Muscle layer of duodenum (tissue), 2 donors: ENCODE measurements at regions not wholly inside any gene's neighbourhood (a gene's known extent, or its start where the extent isn't known, plus 50 kb on each side); places are given as distances from the start of the nearest gene placed in this dataset.

Experiments
- H3K27ac ChIP-seq: one replicate; pipeline ENCODE4 v1.7.0; 2013; ENCODE audit warnings: mild to moderate bottlenecking, low read length
- H3K27me3 ChIP-seq: one replicate; pipeline ENCODE4 v1.7.0; 2013; ENCODE audit warnings: low read depth, mild to moderate bottlenecking, control low read depth, low read length
- H3K36me3 ChIP-seq, 2 donors: one replicate each; pipeline ENCODE4 v1.7.0; 2013; ENCODE audit warnings: low read length in 2 of 2, control low read depth in 1 of 2, mild to moderate bottlenecking in 1 of 2; ENCODE audit not compliant: insufficient read depth in 2 of 2, control insufficient read depth in 1 of 2
- H3K4me1 ChIP-seq, 2 donors: one replicate each; pipeline ENCODE4 v1.7.0; 2013; ENCODE audit warnings: low read length in 2 of 2, mild to moderate bottlenecking in 2 of 2, control low read depth in 1 of 2, moderate library complexity in 1 of 2; ENCODE audit not compliant: insufficient read depth in 2 of 2, control insufficient read depth in 1 of 2
- H3K4me3 ChIP-seq, 2 donors: one replicate each; pipeline ENCODE4 v1.7.0; 2013; ENCODE audit warnings: low read length in 2 of 2, low read depth in 1 of 2, mild to moderate bottlenecking in 1 of 2
- H3K9me3 ChIP-seq, 2 donors: one replicate each; pipeline ENCODE4 v1.7.0; 2013; ENCODE audit warnings: low read length in 2 of 2, control low read depth in 1 of 2, mild to moderate bottlenecking in 1 of 2; ENCODE audit not compliant: control insufficient read depth in 1 of 2
- donor health status: healthy.

DNA sequence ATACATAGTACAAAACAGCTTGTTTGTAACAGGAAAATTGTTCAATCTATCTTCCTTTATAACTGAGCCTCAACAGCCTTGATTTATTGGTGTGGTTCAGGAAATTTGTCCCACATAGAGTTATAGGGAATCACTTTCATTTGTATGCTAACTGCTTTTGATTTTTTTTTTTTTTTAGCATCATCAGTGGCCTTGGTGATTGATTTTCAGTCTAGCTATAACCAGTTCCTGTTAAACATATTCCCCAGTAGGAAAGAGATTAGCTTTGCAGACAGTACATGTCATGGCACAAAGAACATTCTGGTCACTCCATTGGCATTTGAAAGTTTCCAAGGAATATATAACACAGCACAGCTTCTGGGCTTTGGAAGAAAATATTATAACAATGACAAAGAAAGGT is 337.3 kb upstream of the TMPO start:
- Histone ChIP-seq H3K4me1 (no peaks in the 10 kb centered on the region), H3K4me3 (no peak overlapping the region), H3K27ac (no peak overlapping the region)

DNA sequence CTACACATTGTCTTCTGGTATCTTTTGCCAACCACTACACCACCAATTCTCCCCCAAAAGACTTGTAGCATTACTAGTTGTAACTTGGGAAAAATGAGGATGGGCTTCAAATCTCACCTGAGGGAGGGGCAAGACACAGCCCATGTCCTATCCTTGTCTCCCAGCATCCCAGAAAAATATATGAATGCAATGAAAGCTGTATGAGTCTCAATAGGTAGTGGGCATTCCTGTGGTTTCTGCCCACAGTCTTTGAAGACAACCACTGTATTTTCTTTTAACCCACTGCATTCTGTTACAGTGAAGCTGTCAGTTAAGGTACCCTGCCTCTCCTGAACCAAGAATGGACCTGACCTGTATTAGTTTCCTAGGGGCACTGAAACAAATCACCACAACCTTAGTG is 336.2 kb upstream of the TMPO start:
- Histone ChIP-seq H3K27ac (no peak overlapping the region), H3K36me3 (no peaks in the 10 kb centered on the region), H3K4me1 (no peaks in the 10 kb centered on the region), H3K27me3 (no peaks in the 10 kb centered on the region), H3K4me3 (no peak overlapping the region), H3K9me3 (no peaks in the 10 kb centered on the region)

More for the DNA sequence above, 337.3 kb upstream of the TMPO start:
- Histone ChIP-seq H3K9me3 (no peaks in the 10 kb centered on the region), H3K36me3 (no peaks in the 10 kb centered on the region), H3K27me3 (no peaks in the 10 kb centered on the region)

GRCh38 chr12:98180603-98181002 is 334.8 kb upstream of the TMPO start:
- Histone ChIP-seq H3K36me3 (no peaks in the 10 kb centered on the region), H3K4me1 (no peaks in the 10 kb centered on the region), H3K27ac (no peak overlapping the region), H3K27me3 (no peaks in the 10 kb centered on the region), H3K4me3 (no peak overlapping the region), H3K9me3 (no peaks in the 10 kb centered on the region)

DNA sequence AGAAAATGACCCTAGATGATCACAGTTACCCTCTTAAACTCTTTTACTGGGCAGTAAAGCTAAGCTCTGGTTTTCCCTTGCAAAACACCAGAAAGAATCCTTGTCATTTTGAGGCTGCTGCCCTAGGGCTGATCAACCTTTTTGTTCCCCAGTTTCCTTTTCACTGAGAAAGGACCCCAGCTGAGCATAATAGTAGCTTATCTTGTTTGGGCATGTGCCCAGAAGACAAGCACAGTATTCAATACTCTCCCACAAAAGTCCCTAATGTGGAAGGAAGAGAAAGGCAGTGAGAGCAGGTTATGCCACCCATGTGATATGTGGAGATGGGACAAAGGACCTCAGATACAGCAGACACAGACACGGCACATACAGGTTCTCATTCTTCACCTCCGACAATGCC is 332.6 kb upstream of the TMPO start:
- Histone ChIP-seq H3K36me3 (no peaks in the 10 kb centered on the region), H3K27me3 (no peaks in the 10 kb centered on the region), H3K4me1 (no peaks in the 10 kb centered on the region), H3K9me3 (no peaks in the 10 kb centered on the region), H3K27ac (no peak overlapping the region), H3K4me3 (no peak overlapping the region)

DNA sequence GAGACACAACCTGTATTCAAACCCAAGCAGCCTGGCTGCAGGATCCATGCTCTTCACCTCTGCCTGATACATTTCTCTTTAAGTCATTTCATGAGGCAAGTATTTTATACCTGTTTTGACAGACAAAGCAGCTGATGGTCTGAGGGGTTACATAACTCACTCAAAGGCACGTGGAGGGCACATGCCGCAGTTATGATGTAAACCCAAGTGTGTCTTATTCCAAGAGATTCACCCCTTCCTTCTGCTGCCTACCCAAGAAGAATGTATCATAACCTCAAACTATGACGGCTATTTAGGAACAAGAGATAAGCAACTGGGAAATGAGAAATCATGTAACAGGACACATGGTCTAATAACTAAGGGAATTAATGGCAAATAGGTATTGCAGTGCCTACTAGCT is 329.8 kb upstream of the TMPO start:
- Histone ChIP-seq H3K4me3 (no peak overlapping the region), H3K4me1 (no peaks in the 10 kb centered on the region), H3K27me3 (no peaks in the 10 kb centered on the region), H3K27ac (no peak overlapping the region), H3K9me3 (no peaks in the 10 kb centered on the region), H3K36me3 (no peaks in the 10 kb centered on the region)

- no peak overlapping the region for H3K27ac ChIP-seq
- no peaks in the 10 kb centered on the region for H3K4me1 ChIP-seq
- no peak overlapping the region for H3K4me3 ChIP-seq
- no peaks in the 10 kb centered on the region for H3K27me3 ChIP-seq
- H3K9me3 ChIP-seq = no peaks in the 10 kb centered on the region
- H3K36me3 ChIP-seq = no peaks in the 10 kb centered on the region
Measured at GRCh38 chr12:98188650-98189077, 326.7 kb upstream of the TMPO start.

- Histone ChIP-seq H3K4me1 (no peaks in the 10 kb centered on the region), H3K4me3 (no peak overlapping the region), H3K9me3 (no peaks in the 10 kb centered on the region), H3K27me3 (no peaks in the 10 kb centered on the region), H3K36me3 (no peaks in the 10 kb centered on the region), H3K27ac (no peak overlapping the region)
Measured at GRCh38 chr12:98194591-98194990, 320.8 kb upstream of the TMPO start.

GRCh38 chr12:98198261-98198982 is 317.0 kb upstream of the TMPO start:
- H3K9me3 ChIP-seq = no peaks in the 10 kb centered on the region
- no peaks in the 10 kb centered on the region for H3K36me3 ChIP-seq
- H3K4me1 ChIP-seq = no peaks in the 10 kb centered on the region
- no peaks in the 10 kb centered on the region for H3K27me3 ChIP-seq
- no peak overlapping the region for H3K4me3 ChIP-seq
- no peak overlapping the region for H3K27ac ChIP-seq

DNA sequence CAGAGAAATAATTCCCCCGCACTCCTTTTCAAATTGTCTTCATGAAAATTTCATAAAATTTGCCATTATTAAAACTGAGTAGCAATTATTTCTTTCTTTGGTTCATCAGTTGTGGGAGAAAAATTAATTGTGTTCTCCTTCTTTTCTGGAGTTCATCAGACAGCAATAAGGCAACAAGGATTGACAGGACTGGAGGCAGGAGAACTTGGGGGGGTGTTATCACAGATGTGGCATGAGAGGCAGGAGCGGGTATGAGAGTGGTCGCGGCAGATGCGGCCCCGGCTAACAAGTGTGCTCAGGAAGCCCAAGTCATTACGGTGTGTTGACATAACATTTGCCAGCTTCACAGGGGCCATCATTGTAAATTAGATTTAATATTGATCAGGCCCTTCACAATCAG is 306.6 kb upstream of the TMPO start:
- Histone ChIP-seq H3K36me3 (no peaks in the 10 kb centered on the region), H3K27me3 (no peaks in the 10 kb centered on the region)

GRCh38 chr12:98211909-98212695 is 303.3 kb upstream of the TMPO start:
- H3K4me3 ChIP-seq = no peak overlapping the region
- no peaks in the 10 kb centered on the region for H3K27me3 ChIP-seq
- no peak overlapping the region for H3K27ac ChIP-seq
- H3K9me3 ChIP-seq = no peaks in the 10 kb centered on the region
- no peaks in the 10 kb centered on the region for H3K36me3 ChIP-seq
- no peaks in the 10 kb centered on the region for H3K4me1 ChIP-seq

More for the DNA sequence above, 306.6 kb upstream of the TMPO start:
- no peak overlapping the region for H3K27ac ChIP-seq
- no peak overlapping the region for H3K4me3 ChIP-seq
- peaks cover 0 to 3% of the 10 kb centered on the region in 2 donors for H3K9me3 ChIP-seq
- no peaks in the 10 kb centered on the region for H3K4me1 ChIP-seq

DNA sequence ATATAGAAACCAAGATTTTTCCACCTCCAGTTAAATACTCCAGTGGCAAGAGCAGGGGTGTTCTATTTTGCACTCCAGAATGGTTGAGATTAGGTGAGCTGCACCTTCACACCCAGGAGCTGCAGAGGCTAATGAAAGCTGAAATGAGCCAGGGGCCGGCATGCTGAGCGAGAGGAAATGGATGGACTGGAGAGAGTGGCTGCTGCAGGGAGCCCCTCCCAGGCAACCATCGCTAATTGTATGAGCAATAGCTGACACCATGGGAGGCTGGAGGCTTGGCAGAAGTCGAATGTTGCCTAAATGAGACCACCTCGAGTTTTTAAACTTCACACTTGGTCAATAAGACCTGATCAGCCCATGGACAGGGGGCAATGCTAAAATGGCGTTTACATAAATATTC is 301.8 kb upstream of the TMPO start:
- H3K36me3 ChIP-seq = no peaks in the 10 kb centered on the region
- no peaks in the 10 kb centered on the region for H3K9me3 ChIP-seq
- H3K4me3 ChIP-seq = no peak overlapping the region
- H3K4me1 ChIP-seq = no peaks in the 10 kb centered on the region
- H3K27me3 ChIP-seq = no peaks in the 10 kb centered on the region
- H3K27ac ChIP-seq = no peak overlapping the region
